Erythroblast (primary cell): ENCODE measurements at regions not wholly inside any gene's neighbourhood (a gene's known extent, or its start where the extent isn't known, plus 50 kb on each side); places are given as distances from the start of the nearest gene placed in this dataset.
"Not testable (repeated sequence)": the region's sequence is repeated elsewhere in the genome, so short reads cannot be mapped to it uniquely, and the experiment has no call there.

ENCODE experiments used
- DNase-seq, 2 experiments: peaks; one replicate each; lab custom pipeline; 2025; lab: John Stamatoyannopoulos, UW
- GATA1 ChIP-seq: IDR thresholded peaks from 2 replicates; pipeline ENCODE4 v1.6.1; 2011; ENCODE audit warnings: low read depth, mild to moderate bottlenecking, control low read depth, low read length, moderate library complexity
- POLR2A ChIP-seq: IDR thresholded peaks from 2 replicates; pipeline ENCODE4 v1.6.1; 2011; ENCODE audit warnings: mild to moderate bottlenecking, low read length

DNA sequence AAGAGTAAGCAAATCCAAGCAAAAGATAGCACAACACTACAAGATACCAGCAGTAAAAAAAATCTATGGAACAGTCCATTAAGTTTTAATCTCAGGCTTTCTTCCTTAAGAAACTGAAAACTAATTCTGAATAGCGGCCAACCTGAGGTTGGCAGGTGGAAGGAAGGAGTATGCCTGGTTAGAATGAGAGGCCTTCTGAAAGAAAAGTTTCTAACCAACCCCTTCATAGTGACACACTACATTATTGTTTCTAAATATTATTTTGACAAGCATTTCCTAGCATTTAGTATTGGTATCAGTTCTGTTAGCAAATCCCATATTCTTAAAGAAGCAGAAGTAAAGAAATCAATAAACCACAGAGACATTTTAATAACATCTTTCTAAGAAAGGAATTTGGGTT, 205.7 kb upstream of the PTBP2 start:
- TF ChIP-seq GATA1: no peak
- TF ChIP-seq POLR2A: no peak
- DNase-seq: no peak

DNA sequence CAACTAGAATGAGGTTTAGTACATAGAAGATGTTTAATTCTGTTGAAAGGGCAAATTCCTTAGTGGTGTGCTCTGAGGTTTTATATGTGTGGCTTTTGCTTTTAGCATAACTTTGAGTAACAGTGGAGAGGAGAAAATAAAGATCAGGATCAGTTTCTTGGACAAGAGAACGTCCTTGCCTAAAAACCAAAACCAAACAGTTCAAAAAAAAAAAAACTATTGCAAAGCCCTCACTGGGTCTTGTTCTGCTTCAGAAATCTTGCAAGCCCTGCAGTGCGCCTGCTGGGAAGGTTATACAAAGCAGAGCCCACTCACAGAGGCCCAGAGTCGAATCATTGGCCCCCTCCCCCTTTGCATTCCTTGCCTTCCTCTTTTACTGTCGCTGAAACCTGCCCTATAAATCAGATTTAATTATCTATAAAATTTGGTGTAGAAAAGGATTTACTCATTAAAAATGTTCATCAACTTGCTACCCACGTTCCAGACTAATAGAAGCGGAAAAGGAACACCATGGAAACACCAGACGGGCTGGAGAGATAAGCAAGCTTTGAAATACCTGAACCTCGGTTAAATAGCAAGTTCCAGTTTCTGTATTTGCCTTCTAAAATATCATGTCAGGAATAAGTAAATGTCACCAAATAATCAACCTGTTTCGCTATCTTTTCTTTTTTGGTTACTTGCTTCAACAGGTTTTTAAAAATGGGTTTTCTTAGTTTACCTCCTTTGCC, 201.6 kb upstream of the PTBP2 start:
- TF ChIP-seq GATA1 (no peak), POLR2A (no peak)

DNA sequence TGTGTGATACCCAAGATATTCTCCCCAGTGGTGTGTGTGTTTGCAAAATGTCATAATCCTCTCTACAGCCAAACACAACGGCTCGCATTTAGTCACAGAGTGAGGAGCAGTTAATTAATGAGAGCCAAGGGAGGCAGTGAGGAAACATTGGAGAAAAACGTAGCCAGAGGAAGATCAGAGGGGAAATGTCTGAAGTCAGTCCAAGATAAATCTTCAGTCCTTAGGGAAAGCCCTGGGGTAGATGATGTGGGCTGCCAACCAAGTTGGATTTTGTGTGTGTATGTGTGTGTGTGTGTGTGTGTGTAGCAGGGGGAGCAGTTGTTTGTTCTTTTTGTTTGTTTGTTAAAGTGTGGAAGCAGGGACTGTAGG, 201.0 kb upstream of the PTBP2 start:
- no peak for DNase-seq

More for the DNA sequence above, 201.6 kb upstream of the PTBP2 start:
- DNase-seq: no peak

DNA sequence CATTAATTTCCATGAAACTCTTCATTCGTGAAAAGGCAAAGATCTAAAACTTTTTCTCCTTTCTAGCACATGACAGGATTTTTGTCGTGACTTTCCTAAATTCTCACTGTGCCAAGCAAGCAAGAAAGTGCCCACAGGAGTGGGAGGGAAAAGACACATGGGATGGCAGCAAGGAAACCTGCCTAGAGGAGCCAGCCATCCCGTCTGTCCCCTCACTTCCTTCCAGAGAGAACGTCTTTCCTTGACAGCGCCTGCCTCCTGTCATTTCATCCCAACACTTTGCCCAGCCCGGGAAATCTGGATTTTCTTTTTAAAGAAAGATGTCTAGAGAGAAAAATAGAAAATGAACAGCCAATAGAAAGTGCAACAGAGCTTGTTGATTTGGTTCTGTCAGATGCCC, 200.6 kb upstream of the PTBP2 start:
- no peak for TF ChIP-seq POLR2A
- no peak for TF ChIP-seq GATA1
- DNase-seq: no peak

More for the DNA sequence above, 201.0 kb upstream of the PTBP2 start:
- TF ChIP-seq POLR2A: no peak
- TF ChIP-seq GATA1: no peak

DNA sequence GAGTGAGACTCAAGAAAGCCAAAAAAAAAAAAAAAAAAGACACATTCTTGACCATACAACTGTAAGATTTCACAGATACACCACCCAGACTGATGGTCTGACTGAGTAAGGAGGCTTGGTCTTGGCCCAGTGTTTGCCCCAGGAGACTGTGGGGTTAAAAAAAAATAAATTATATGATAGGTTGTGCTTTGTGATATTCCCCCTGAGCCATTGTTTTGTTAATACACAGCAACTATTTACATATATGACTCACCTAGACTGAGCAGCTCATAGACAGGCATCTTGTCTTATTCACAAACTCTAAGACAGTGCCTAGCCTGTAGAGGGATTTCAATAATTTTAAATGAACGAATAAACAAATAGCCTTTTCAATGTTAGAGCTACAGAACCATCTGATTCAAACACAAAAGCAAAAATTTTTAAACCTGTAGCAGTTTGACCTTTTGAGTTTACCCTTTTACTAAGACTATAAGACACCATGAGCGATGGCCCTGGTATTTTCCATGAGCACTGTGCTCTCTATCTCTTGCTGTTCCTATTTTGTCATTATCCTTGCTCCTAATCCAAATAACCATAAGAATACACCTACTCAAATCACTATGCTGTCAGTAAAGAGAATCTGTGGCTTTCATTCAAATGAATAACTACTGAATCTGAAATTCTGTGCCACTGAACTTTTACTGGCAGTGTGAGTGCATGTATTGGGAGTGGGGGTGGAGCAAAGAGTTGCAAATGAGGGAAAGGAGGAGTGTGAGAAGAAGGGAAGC, 199.4 kb upstream of the PTBP2 start:
- TF ChIP-seq POLR2A (no peak), GATA1 (no peak)
- no peak for DNase-seq

DNA sequence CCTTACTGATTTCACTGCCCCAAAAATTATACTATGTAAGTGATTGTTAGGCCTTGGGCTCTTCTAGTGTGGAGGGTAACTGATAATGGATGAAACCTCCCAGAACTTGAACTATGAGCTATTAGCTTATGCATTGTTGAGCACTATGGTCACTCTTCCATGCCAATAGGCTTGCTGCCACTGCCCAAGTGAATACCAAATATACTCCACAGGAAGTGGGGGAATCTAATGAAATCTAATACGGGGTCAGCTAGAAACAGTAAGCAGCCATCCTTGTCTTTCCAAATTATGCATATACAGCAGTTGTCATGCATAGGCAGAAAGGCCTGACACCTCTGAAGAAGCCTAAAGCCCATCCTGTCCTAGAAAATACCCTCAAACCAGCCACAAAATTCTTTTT, 198.7 kb upstream of the PTBP2 start:
- TF ChIP-seq POLR2A (no peak), GATA1 (no peak)
- no peak for DNase-seq

DNA sequence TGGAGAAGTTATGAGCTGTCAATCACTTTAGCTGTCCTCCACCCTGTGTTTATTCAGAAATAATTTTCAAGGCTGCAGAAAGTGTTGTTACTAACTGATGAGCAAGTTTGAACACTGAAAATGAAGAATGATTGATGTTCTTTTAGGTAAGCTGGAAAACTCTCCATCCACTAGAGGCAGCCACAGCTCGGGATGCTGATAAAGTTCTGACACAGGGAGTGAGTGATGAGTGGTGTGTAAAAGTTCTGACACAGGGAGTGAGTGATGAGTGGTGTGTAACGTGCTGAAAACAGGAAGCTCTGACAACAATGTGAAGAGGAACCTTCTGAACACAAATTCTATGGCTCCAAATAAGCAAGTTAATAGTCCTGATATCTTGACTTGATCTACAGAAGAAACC, 197.5 kb upstream of the PTBP2 start:
- TF ChIP-seq GATA1: no peak
- no peak for TF ChIP-seq POLR2A
- DNase-seq: no peak

DNA sequence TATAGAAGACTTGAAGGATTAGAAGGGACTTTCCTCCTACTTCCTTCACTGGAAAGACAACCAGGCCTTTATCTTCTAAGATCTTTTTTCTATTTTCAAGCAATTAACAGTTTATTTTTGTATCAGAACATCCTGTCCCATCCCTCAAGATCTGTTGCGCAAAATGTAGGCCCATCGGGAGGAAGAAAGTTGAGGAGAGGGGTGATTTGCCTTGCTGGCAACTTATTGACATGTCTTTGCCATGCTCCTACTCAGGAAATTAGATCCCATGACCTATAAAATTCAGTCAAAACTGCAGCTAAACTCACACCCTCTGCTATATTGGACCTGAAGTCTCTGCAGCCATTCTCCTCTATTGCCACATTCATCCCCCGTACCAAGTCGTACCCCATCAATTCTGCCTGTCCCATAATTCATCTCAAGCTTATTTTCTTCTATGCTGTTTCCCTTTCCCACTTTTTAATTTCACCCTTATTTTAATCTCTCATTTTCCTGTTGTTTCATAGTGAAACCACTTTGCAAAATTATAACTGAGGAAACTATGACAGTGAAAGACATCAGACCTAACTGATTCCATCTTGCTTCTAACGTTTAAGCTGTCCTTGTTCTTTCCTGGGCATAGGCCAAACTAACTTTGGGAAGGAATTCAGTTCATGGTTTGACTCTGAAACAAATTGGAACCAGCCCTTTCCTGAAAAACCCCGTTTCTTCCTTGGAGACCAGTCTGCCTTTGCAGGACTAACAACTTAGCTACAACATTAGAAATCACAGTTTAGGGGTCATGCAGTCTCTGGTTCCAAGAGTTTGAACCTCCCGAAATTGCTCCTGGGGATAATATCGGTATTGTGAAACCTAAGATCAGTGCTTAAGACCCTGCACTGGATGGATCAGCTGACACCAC, 195.7 kb upstream of the PTBP2 start:
- DNase-seq: no peak
- TF ChIP-seq GATA1: no peak
- no peak for TF ChIP-seq POLR2A

DNA sequence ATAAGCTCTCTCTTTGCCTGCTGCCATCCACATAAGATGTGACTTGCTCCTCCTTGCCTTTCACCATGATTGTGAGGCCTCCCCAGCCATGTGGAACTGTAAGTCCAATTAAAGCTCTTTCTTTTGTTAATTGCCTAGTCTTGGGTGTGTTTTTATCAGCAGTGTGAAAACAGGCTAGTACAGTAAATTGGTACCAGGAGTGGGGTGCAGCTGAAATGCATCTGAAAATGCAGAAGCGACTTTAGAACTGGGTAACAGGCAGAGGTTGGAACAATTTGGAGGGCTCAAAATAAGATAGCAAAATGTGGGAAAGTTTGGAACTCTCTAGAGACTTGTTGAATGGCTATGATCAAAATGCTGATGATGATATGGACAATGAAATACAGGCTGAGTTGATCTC, 192.9 kb upstream of the PTBP2 start:
- DNase-seq: not testable (repeated sequence)

DNA sequence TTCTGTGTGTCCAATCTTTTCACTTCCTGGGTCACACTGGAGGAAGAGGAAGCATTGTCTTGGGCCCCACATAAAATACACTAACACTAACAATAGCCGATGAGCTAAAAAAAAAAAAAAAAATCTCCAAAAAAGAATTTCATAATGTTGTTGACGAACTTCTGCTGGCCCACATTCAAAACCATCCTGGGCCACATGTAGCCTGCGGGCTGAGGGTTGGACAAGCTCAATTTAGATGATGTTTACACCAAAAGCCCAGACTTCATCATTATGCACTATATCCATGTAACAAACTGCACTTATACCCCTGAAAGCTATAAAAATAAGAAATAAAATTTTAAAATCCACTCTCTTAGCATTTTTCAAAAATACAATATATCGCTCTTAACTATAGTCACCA, 187.8 kb upstream of the PTBP2 start:
- DNase-seq: no peak
- TF ChIP-seq POLR2A (no peak), GATA1 (no peak)

DNA sequence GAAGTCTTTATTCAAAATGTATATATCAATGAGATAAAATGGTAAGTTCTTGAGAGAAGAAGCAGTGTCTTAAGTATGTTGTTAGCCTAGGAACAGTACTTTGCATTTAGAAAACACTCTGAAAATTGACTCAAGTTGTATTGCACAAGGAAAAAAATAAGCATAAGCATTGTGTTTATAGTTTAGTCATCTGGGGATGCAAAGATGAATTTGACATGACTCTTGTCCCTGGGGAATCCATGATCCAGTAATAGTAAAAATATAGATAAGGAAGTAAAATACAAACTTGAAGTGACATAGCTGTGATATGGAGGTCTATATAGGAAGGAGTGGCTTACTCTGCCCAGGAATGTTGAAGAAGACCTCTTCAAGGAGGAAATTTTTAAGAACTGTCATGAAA, 185.0 kb upstream of the PTBP2 start:
- TF ChIP-seq GATA1: no peak
- TF ChIP-seq POLR2A: no peak
- no peak for DNase-seq

DNA sequence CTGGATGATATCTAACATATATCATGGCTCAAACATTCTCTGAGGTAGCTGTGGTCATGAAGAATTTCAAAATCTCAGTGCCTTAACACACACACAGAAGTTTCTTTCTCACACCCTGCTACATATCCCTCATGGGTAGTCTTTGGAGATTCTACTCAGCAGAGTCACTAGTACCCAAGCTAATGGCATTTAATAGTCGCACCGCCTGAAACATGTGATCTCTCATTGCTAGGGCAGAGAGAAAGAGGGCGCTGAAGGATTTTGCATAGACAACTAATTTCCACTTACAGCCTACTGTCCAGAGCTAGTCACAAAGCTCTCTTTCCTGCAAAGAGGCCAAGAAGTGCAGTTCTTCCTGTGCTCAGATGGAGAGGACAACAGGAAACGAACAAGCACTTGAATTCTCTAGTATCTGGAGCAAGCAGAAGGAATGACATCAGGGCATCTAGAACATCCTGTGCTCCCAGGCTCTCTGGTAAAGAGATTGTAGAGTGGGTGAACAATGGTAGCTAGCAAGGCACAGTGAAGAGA, 183.4 kb upstream of the PTBP2 start:
- DNase-seq: no peak
- TF ChIP-seq POLR2A: no peak
- no peak for TF ChIP-seq GATA1

DNA sequence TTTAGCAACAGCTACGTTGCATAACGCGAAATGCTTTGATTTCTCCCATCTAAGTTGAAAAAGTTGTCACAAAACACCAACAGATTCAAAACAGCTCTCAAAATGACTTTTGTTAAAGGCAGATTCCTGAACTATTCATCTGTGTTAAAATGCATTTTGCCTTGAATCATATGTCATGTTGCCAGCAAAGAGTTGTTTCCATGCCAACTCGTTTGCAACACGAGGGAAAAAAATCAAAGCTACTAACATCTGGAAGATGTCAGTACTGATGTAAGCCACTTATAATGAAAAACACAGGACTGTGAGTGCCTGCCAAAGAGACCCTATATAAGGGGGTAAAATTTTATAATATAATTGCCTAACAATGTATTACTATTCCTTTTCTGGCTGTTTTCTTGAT, 182.7 kb upstream of the PTBP2 start:
- no peak for DNase-seq
- TF ChIP-seq POLR2A (no peak), GATA1 (no peak)
